ENCODE measurements at regions not wholly inside any gene's neighbourhood (a gene's known extent, or its start where the extent isn't known, plus 50 kb on each side); places are given as distances from the start of the nearest gene placed in this dataset.

DNA sequence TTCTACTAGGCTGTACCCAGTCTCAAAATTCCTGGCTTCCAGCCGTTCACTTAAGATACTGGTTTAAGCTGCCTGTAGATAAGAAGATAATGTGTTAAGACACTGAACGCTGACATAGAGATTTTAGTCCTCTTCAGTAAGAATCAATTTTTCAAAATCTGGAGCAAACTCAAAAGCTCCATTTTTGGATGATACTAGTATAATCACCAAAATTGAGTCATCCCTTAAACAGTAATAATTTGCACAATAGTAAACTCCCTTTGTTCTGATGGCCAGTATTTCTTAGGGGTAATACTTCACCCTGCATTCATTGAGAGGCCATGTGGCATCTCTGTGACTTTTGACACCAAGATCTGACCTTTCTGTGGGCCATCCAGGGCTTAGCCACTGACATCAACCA lies 299.8 kb upstream of the USP25 start:
- Histone ChIP-seq H2BK15ac (ENCODE audit: low read depth, low read length) (no peak overlapping the region), H4K91ac (ENCODE audit: insufficient read depth, low read depth, low read length) (no peak overlapping the region), H3K36me3 (ENCODE audit: control insufficient read depth, insufficient read depth, low read length) (no peaks in the 10 kb centered on the region), H2AK5ac (ENCODE audit: low read depth, low read length) (no peak overlapping the region), H3K9ac (ENCODE audit: low read depth, low read length) (no peak overlapping the region), H3K18ac (ENCODE audit: low read depth, low read length) (no peak overlapping the region), H4K8ac (ENCODE audit: low read depth in 2 of 2, low read length in 2 of 2) (no peak overlapping the region), H2BK5ac (ENCODE audit: low read depth, low read length, poor library complexity, severe bottlenecking) (no peak overlapping the region), H3K56ac (ENCODE audit: extremely low read depth, insufficient read depth, low read length) (no peak overlapping the region), H2BK120ac (ENCODE audit: low read depth, low read length) (no peak overlapping the region), H2AK9ac (replicated peaks; ENCODE audit: low read depth, low read length, poor library complexity) (no peak overlapping the region), H3K9me3 (ENCODE audit: control insufficient read depth, insufficient read depth, low read length) (no peaks in the 10 kb centered on the region), H2AFZ (replicated peaks; ENCODE audit: low read length, poor library complexity) (no peak overlapping the region), H3K79me1 (ENCODE audit: low read depth in 1 of 2, low read length in 2 of 2) (no peaks in the 10 kb centered on the region), H4K5ac (ENCODE audit: low read depth, low read length) (no peak overlapping the region), H2BK20ac (ENCODE audit: low read depth, low read length) (no peak overlapping the region), H3K27ac (ENCODE audit: insufficient read depth, low read length) (no peak overlapping the region), H3K23ac (ENCODE audit: low read depth, low read length) (no peak overlapping the region), H3K9me1 (ENCODE audit: insufficient read depth, low read length) (no peaks in the 10 kb centered on the region), H3K14ac (replicated peaks; ENCODE audit: low read depth, low read length) (no peak overlapping the region), H3K4me3 (ENCODE audit: insufficient read depth, low read depth, low read length) (no peak overlapping the region), H3K4me1 (ENCODE audit: control insufficient read depth, insufficient read depth, low read length) (no peaks in the 10 kb centered on the region), H3K4ac (ENCODE audit: low read depth, low read length) (no peak overlapping the region), H4K20me1 (ENCODE audit: insufficient read depth, low read length) (no peaks in the 10 kb centered on the region), H3K4me2 (ENCODE audit: low read depth, low read length) (no peak overlapping the region), H3K27me3 (ENCODE audit: control insufficient read depth, insufficient read depth, low read length) (no peaks in the 10 kb centered on the region)
- TF ChIP-seq MXI1 (IDR thresholded peaks at IDR 0.05; ENCODE audit: borderline replicate concordance, low read depth, low read length) = no peak
- no peak for TF ChIP-seq BHLHE40 (IDR thresholded peaks at IDR 0.05; ENCODE audit: low read depth, low read length)
- no peak for TF ChIP-seq ELK1 (IDR thresholded peaks at IDR 0.05; ENCODE audit: borderline replicate concordance, low read depth, low read length)
- TF ChIP-seq RCOR1 (IDR thresholded peaks at IDR 0.05; ENCODE audit: insufficient replicate concordance, low read length) = no peak
- TF ChIP-seq, protein P1, sequence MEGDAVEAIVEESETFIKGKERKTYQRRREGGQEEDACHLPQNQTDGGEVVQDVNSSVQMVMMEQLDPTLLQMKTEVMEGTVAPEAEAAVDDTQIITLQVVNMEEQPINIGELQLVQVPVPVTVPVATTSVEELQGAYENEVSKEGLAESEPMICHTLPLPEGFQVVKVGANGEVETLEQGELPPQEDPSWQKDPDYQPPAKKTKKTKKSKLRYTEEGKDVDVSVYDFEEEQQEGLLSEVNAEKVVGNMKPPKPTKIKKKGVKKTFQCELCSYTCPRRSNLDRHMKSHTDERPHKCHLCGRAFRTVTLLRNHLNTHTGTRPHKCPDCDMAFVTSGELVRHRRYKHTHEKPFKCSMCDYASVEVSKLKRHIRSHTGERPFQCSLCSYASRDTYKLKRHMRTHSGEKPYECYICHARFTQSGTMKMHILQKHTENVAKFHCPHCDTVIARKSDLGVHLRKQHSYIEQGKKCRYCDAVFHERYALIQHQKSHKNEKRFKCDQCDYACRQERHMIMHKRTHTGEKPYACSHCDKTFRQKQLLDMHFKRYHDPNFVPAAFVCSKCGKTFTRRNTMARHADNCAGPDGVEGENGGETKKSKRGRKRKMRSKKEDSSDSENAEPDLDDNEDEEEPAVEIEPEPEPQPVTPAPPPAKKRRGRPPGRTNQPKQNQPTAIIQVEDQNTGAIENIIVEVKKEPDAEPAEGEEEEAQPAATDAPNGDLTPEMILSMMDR (conservative IDR thresholded peaks at IDR 0.05; ENCODE audit: low read depth, low read length) = no peak
- no peak for TF ChIP-seq USF2 (IDR thresholded peaks at IDR 0.05; ENCODE audit: low read depth, low read length)
- TF ChIP-seq RFX5 (IDR thresholded peaks at IDR 0.05; ENCODE audit: low read depth, low read length) = no peak
- no peak for TF ChIP-seq POLR2A (IDR thresholded peaks at IDR 0.05; ENCODE audit: low read depth, low read length)
- TF ChIP-seq SMC3 (IDR thresholded peaks at IDR 0.05; ENCODE audit: low read depth, low read length) = no peak
- TF ChIP-seq MAZ (IDR thresholded peaks at IDR 0.05; ENCODE audit: borderline replicate concordance, low read depth, low read length) = no peak
- TF ChIP-seq RAD21 (IDR thresholded peaks at IDR 0.05; ENCODE audit: low read length) = no peak
- TF ChIP-seq NFE2L2 (IDR thresholded peaks at IDR 0.05; ENCODE audit: low read depth, low read length) = no peak
- in situ Hi-C loops (cut with MboI; ENCODE audit: low sequenced_read_pairs) (no loop called here), intact Hi-C loops (cut with micrococcal nuclease) (no loop called here), dilution Hi-C loops (cut with HindIII; ENCODE audit: low sequenced_read_pairs, unreplicated experiment) (no loop called here)
- ATAC-seq (ENCODE audit: low read depth) (no peak), DNase-seq (no peak)
- WGBS, 2 experiments (ENCODE audit: extremely low coverage in 2 of 2, insufficient read length in 1 of 2) = no CpG with 5 or more reads among the region's 2 CpGs
- ChIA-PET CTCF (no interaction called here), POLR2A (ENCODE audit: unreplicated experiment) (no interaction called here)
- BruUV-seq (replicated peaks) = no TSS peak

All from IMR-90 (cell line).